Esophagus squamous epithelium (tissue), 4 donors: ENCODE measurements at regions not wholly inside any gene's neighbourhood (a gene's known extent, or its start where the extent isn't known, plus 50 kb on each side); places are given as distances from the start of the nearest gene placed in this dataset.

Source experiments
- POLR2A ChIP-seq, 4 donors: fragments of 450-650 bp; IDR thresholded peaks; one replicate each; pipeline ENCODE4 v1.6.1; 2017; ENCODE audit warnings: antibody characterized with exemption in 4 of 4, mild to moderate bottlenecking in 4 of 4, moderate library complexity in 3 of 4
- TF ChIP-seq, protein P1 (sequence below), 6 experiments: fragments of 450-650 bp in 4 of 6; fragments of 200-600 bp in 2 of 6; sonication (generic) in 2 of 6; IDR thresholded peaks; one replicate each; pipeline ENCODE4 v1.5.1; 2016 to 2019; ENCODE audit warnings: antibody characterized with exemption in 6 of 6, mild to moderate bottlenecking in 4 of 6, moderate library complexity in 4 of 6

DNA sequence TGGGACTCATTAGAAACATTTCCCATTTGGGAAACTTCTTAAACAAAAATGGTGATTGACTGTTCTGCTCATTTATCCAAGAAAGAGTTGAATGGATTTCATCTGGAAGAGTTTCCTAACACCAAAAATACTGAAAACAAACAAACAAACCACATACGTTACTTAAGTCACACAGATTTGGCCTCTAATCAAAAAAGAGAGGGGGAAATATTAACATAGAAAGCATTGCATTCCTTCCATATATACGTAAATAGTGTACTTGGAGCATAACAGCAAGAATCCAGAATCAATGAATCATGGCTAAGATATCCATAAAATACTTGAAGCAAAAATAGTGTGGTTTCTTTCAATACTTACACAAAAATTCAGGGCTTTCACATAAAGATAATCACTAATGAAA is 189.8 kb upstream of the MAP3K1 start:
- no peak for TF ChIP-seq POLR2A (IDR thresholded peaks at IDR 0.05)
- TF ChIP-seq, protein P1, sequence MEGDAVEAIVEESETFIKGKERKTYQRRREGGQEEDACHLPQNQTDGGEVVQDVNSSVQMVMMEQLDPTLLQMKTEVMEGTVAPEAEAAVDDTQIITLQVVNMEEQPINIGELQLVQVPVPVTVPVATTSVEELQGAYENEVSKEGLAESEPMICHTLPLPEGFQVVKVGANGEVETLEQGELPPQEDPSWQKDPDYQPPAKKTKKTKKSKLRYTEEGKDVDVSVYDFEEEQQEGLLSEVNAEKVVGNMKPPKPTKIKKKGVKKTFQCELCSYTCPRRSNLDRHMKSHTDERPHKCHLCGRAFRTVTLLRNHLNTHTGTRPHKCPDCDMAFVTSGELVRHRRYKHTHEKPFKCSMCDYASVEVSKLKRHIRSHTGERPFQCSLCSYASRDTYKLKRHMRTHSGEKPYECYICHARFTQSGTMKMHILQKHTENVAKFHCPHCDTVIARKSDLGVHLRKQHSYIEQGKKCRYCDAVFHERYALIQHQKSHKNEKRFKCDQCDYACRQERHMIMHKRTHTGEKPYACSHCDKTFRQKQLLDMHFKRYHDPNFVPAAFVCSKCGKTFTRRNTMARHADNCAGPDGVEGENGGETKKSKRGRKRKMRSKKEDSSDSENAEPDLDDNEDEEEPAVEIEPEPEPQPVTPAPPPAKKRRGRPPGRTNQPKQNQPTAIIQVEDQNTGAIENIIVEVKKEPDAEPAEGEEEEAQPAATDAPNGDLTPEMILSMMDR (IDR thresholded peaks at IDR 0.05) = no peak
